Heart left ventricle (tissue), 16 donors: ENCODE measurements at regions not wholly inside any gene's neighbourhood (a gene's known extent, or its start where the extent isn't known, plus 50 kb on each side); places are given as distances from the start of the nearest gene placed in this dataset.

Experiments used
- ATAC-seq, 4 donors: fragments of 200-7000 bp; cut with Tn5 transposase; one replicate each; pipeline ENCODE4 v1.9.1; 2020 to 2022; ENCODE audit warnings: moderate library complexity in 4 of 4, mild to moderate bottlenecking in 3 of 4, moderate number of reproducible peaks in 1 of 4
- DNase-seq, 5 donors: peaks; one replicate each; pipeline ENCODE4 v3.0.0-alpha.2; 2020
- H3K27ac ChIP-seq, 12 donors: fragments of 200-600 bp; sonication (generic) in 4 of 12; one replicate each; pipeline versions ENCODE4 v1.5.0 to v1.8.0; 2016 to 2022; ENCODE audit warnings: mild to moderate bottlenecking in 2 of 12
- H3K27me3 ChIP-seq, 9 donors: fragments of 200-600 bp; sonication (generic) in 2 of 9; one replicate each; pipeline versions ENCODE4 v1.5.1 to v1.8.0; 2016 to 2022; ENCODE audit warnings: mild to moderate bottlenecking in 3 of 9
- H3K36me3 ChIP-seq, 9 donors: fragments of 200-600 bp; sonication (generic) in 2 of 9; one replicate each; pipeline versions ENCODE4 v1.5.0 to v1.8.0; 2018 to 2022; ENCODE audit warnings: mild to moderate bottlenecking in 2 of 9
- H3K4me1 ChIP-seq, 12 donors: fragments of 200-600 bp; sonication (generic) in 4 of 12; one replicate each; pipeline versions ENCODE4 v1.5.0 to v1.8.0; 2016 to 2022; ENCODE audit warnings: mild to moderate bottlenecking in 3 of 12
- H3K4me3 ChIP-seq, 12 donors: fragments of 200-600 bp; sonication (generic) in 4 of 12; one replicate each; pipeline versions ENCODE4 v1.5.0 to v1.8.0; 2017 to 2022; ENCODE audit warnings: mild to moderate bottlenecking in 9 of 12, moderate library complexity in 4 of 12
- H3K9me3 ChIP-seq, 12 donors: fragments of 200-600 bp; sonication (generic) in 4 of 12; one replicate each; pipeline versions ENCODE4 v1.5.0 to v1.8.0; 2016 to 2022; ENCODE audit warnings: mild to moderate bottlenecking in 1 of 12
- CTCF ChIP-seq, 12 donors: fragments of 200-600 bp; sonication (generic) in 4 of 12; IDR thresholded peaks; one replicate each; pipeline versions ENCODE4 v1.5.0 to v1.8.0; 2018 to 2022; ENCODE audit warnings: antibody characterized with exemption in 12 of 12, mild to moderate bottlenecking in 5 of 12
- POLR2A ChIP-seq, 2 donors: fragments of 450-650 bp; IDR thresholded peaks; one replicate each; pipeline ENCODE4 v1.6.1; 2017; ENCODE audit warnings: antibody characterized with exemption in 2 of 2, mild to moderate bottlenecking in 2 of 2, moderate library complexity in 2 of 2
- WGBS, 4 donors: extraction: QIAGEN DNeasy Blood & Tissue Kit in 2 of 4; methylation state at CpG; one replicate each; pipeline versions ENCODE4 v1.1.5 to v1.1.7; 2013 to 2018; 5-methylcytosine and 5-hydroxymethylcytosine counted together
- intact Hi-C, 10 donors: fragments of 100-400 bp; cut with DNase I; formaldehyde crosslinking; loops; one replicate each; pipeline versions ENCODE4 v1.11.1 to v1.14.2; 2022
- donor health status: ischemic (EF 13 %, LVEDD 7.1; RV severe dilation, severe dysfunction).
- donor health status: healthy with polysubstance abuse.
- donor health status: DM: no; HTN: yes; CAD: no.
- donor health status: DM: no; HTN: no; CAD: no.
- donor health status: ischemic (EF 25% LVEDD 6.9; RV normal size, moderate dysfunction).
- donor health status: ischemic (EF 25% LVEDD 5.7; RV mildly dilated, moderate dysfunction).
- donor health status: healthy.
- donor health status: DM: yes; HTN: yes; CAD: no.
- donor health status: ischemic (EF 35%, LVEDD 5.7; RV mildly dilated, moderate dysfunction).
- donor health status: nonischemic (EF 11% LVEDD 7.7; RV severe dilation, severe dysfunction).
- donor health status: DM: yes; HTN: yes; CAD: no.
- donor health status: PGD.
- donor health status: ischemic (EF 29% LVEDD 5.4; RV normal size, mild dysfunction).
- donor health status: nonischemic (EF 23%, LVEDD 6.1; RV moderate dilation, normal function).

GRCh38 chr7:121745856-121746255 lies 127.1 kb upstream of the PTPRZ1 start:
- no peak for TF ChIP-seq POLR2A (IDR thresholded peaks at IDR 0.05)
- TF ChIP-seq CTCF (IDR thresholded peaks at IDR 0.05) = no peak
- no peak overlapping the region for H3K4me3 ChIP-seq
- H3K4me1 ChIP-seq = no peaks in the 10 kb centered on the region
- no peaks in the 10 kb centered on the region for H3K36me3 ChIP-seq
- DNase-seq (no peak), ATAC-seq (no peak)
- 80 to 89% (median 81%) methylated on average over 1 of the region's 1 CpG for WGBS, 4 donors
- H3K27me3 ChIP-seq = no peaks in the 10 kb centered on the region
- no peak overlapping the region for H3K27ac ChIP-seq
- no peaks in the 10 kb centered on the region for H3K9me3 ChIP-seq
- intact Hi-C loops = no loop called here

- 80 to 83% (median 82%) methylated on average over 2 of the region's 2 CpGs for WGBS, 4 donors
- H3K4me3 ChIP-seq = no peak overlapping the region
- H3K4me1 ChIP-seq = no peaks in the 10 kb centered on the region
- DNase-seq (no peak), ATAC-seq (no peak)
- intact Hi-C loops = no loop called here
- no peaks in the 10 kb centered on the region for H3K9me3 ChIP-seq
- no peak overlapping the region for H3K27ac ChIP-seq
- no peaks in the 10 kb centered on the region for H3K36me3 ChIP-seq
- H3K27me3 ChIP-seq = no peaks in the 10 kb centered on the region
- TF ChIP-seq POLR2A (IDR thresholded peaks at IDR 0.05) (no peak), CTCF (IDR thresholded peaks at IDR 0.05) (no peak)
These were observed 128.1 kb upstream of the PTPRZ1 start for GRCh38 chr7:121744877-121745276.

GRCh38 chr7:121744319-121744718 lies 128.6 kb upstream of the PTPRZ1 start:
- Histone ChIP-seq H3K27ac (no peak overlapping the region), H3K27me3 (no peaks in the 10 kb centered on the region), H3K36me3 (no peaks in the 10 kb centered on the region), H3K9me3 (no peaks in the 10 kb centered on the region), H3K4me1 (no peaks in the 10 kb centered on the region), H3K4me3 (no peak overlapping the region)
- DNase-seq = no peak
- TF ChIP-seq CTCF (IDR thresholded peaks at IDR 0.05) = no peak
- TF ChIP-seq POLR2A (IDR thresholded peaks at IDR 0.05) = no peak
- 56 to 67% (median 66%) methylated on average over 3 of the region's 3 CpGs for WGBS, 4 donors
- ATAC-seq = no peak
- intact Hi-C loops = no loop called here

- intact Hi-C loops = no loop called here
- Histone ChIP-seq H3K36me3 (no peaks in the 10 kb centered on the region), H3K9me3 (no peaks in the 10 kb centered on the region), H3K4me3 (no peak overlapping the region), H3K27me3 (no peaks in the 10 kb centered on the region), H3K4me1 (no peaks in the 10 kb centered on the region), H3K27ac (no peak overlapping the region)
- ATAC-seq = no peak
- DNase-seq = no peak
- TF ChIP-seq POLR2A (IDR thresholded peaks at IDR 0.05) = no peak
- TF ChIP-seq CTCF (IDR thresholded peaks at IDR 0.05) = no peak
These were observed 131.1 kb upstream of the PTPRZ1 start for GRCh38 chr7:121741896-121742295.
